Type B pancreatic cell (in vitro differentiated cells): ENCODE measurements at regions not wholly inside any gene's neighbourhood (a gene's known extent, or its start where the extent isn't known, plus 50 kb on each side); places are given as distances from the start of the nearest gene placed in this dataset.

Experiments used
- DNase-seq: peaks from one replicate; pipeline ENCODE4 v3.0.0; 2021; ENCODE audit warnings: mixed read lengths; ENCODE audit not compliant: unreplicated experiment; ENCODE audit errors: extremely low spot score
- H3K27ac Mint-ChIP-seq: 2 replicates; pipeline ENCODE4 v1.8.0; 2021; ENCODE audit warnings: mild to moderate bottlenecking, mixed read lengths
- H3K27me3 Mint-ChIP-seq: 2 replicates; pipeline ENCODE4 v1.8.0; 2021; ENCODE audit warnings: mixed read lengths
- H3K36me3 Mint-ChIP-seq: 2 replicates; pipeline ENCODE4 v1.8.0; 2021; ENCODE audit warnings: mixed read lengths
- H3K4me1 Mint-ChIP-seq: one replicate; pipeline ENCODE4 v1.8.0; 2021; ENCODE audit warnings: mixed read lengths; ENCODE audit not compliant: unreplicated experiment
- H3K4me3 Mint-ChIP-seq: 2 replicates; pipeline ENCODE4 v1.8.0; 2021; ENCODE audit warnings: mild to moderate bottlenecking, mixed read lengths
- H3K9me3 Mint-ChIP-seq: 2 replicates; pipeline ENCODE4 v1.8.0; 2021; ENCODE audit warnings: mixed read lengths
- TF ChIP-seq, protein P1 (sequence below): fragments of 200-600 bp; sonication (generic); conservative IDR thresholded peaks from 2 replicates; pipeline ENCODE4 v1.5.0; 2021; ENCODE audit warnings: antibody characterized with exemption, mild to moderate bottlenecking

DNA sequence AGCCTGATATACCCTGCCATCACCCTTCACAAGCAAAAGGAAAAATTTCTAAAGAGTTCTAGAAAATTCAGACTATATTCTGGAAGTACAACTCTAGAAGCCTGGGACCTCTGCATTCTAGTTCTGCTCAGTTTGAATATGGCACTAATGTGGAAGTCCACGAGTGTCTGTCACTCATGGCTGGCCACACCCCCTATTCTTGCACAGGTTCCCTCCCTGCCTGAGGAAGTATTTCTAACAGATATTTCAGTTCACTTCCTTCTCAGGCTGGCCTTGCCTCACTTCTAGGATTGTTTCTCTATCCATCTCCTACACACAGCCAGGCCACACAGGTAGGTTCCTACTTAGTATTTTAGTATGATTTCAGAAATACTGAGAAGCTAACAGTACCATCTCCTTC is 67.4 kb downstream of the PHLDA1 start:
- Mint-ChIP-seq H3K27me3 (no peaks in the 10 kb centered on the region), H3K9me3 (peaks cover 4% of the 10 kb centered on the region), H3K36me3 (no peaks in the 10 kb centered on the region), H3K4me1 (peaks cover 49% of the 10 kb centered on the region), H3K4me3 (no peak overlapping the region), H3K27ac (peak overlapping the region; percentile 86)
- DNase-seq: no peak
- TF ChIP-seq, protein P1, sequence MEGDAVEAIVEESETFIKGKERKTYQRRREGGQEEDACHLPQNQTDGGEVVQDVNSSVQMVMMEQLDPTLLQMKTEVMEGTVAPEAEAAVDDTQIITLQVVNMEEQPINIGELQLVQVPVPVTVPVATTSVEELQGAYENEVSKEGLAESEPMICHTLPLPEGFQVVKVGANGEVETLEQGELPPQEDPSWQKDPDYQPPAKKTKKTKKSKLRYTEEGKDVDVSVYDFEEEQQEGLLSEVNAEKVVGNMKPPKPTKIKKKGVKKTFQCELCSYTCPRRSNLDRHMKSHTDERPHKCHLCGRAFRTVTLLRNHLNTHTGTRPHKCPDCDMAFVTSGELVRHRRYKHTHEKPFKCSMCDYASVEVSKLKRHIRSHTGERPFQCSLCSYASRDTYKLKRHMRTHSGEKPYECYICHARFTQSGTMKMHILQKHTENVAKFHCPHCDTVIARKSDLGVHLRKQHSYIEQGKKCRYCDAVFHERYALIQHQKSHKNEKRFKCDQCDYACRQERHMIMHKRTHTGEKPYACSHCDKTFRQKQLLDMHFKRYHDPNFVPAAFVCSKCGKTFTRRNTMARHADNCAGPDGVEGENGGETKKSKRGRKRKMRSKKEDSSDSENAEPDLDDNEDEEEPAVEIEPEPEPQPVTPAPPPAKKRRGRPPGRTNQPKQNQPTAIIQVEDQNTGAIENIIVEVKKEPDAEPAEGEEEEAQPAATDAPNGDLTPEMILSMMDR: no peak

GRCh38 chr12:75961878-75962277 is 69.7 kb downstream of the PHLDA1 start:
- Mint-ChIP-seq H3K9me3 (peaks cover 4% of the 10 kb centered on the region), H3K36me3 (no peaks in the 10 kb centered on the region), H3K27ac (no peak overlapping the region), H3K4me3 (no peak overlapping the region), H3K4me1 (peaks cover 54% of the 10 kb centered on the region), H3K27me3 (no peaks in the 10 kb centered on the region)
- no peak for DNase-seq
- TF ChIP-seq, protein P1: no peak

DNA sequence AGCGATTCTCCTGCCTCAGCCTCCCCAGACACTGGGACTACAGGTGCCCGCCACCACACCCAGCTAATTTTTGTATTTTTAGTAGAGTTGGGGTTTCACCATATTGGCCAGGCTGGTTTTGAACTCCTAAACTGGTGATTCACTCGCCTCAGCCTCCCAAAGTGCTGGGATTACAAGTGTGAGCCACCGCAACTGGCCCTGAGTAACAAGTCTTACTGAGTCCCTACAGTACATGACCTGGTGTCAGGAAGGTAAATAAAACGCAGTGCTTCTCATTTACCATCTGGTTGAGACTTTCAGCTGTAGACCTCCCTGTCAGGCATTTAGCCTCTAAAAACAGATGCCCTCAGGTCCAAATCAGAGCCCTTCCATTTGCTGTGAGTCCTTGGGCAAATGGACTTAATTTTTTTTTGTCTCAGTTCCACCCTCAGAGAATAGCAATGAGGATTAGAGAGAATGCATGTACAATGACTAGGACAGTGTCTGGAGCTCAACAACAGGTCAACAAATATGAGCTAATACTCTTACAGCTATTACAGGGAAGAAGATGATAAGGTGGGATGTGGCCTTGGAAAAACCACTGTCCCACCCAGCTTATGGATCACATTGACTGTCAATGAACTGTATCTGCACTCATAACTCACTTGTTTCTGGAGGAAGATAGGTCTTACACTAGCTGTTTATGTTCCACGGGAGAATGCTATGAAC is 70.5 kb downstream of the PHLDA1 start:
- H3K4me3 Mint-ChIP-seq: no peak overlapping the region
- TF ChIP-seq, protein P1: no peak
- peak overlapping the region; percentile 15 for H3K27ac Mint-ChIP-seq
- H3K27me3 Mint-ChIP-seq: no peaks in the 10 kb centered on the region
- H3K4me1 Mint-ChIP-seq: peaks cover 53% of the 10 kb centered on the region
- H3K36me3 Mint-ChIP-seq: no peaks in the 10 kb centered on the region
- no peak for DNase-seq
- peaks cover 4% of the 10 kb centered on the region for H3K9me3 Mint-ChIP-seq

DNA sequence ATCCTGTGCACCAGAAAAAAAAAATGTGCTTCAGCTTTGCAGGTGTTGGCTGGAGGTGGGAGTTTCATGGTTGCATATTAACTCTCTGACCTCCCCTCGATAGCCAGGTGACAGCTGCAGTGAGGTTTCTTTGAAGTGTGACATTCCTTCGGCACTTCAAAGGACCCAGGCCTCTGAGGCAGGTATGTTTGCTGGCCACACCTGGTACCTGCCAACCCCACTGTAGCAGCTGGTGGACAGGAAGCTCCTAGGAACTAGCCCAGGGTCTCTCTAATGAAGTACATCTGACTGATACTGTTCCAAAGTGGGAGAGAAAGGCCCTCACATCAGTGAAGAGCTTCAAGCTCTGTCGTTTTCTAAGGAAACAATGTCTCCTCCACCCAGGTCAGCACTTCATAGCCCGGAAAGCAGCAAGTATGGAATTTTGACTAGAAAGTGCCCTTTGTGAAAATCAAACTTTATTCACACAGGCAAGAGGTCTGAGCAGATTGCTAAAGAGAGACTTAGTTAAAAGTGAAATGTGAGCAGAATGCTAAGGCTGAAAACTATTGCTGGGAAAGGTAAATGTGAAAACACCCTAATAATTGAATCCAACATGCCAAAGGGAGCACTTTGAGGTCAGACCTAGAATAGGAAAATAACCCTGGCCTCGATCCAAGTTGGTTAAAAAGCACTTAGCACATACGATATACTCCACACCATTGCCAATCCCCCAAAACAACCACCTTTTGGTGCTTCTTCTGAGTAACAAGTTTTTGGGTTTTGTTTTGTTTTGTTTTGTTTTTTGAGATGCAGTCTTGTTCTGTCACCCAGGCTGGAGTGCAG is 71.3 kb downstream of the PHLDA1 start:
- no peak for DNase-seq
- peaks cover 46% of the 10 kb centered on the region for H3K4me1 Mint-ChIP-seq
- H3K27ac Mint-ChIP-seq: peak overlapping the region; percentile 88
- peaks cover 4% of the 10 kb centered on the region for H3K9me3 Mint-ChIP-seq
- peak overlapping the region; percentile 49 for H3K4me3 Mint-ChIP-seq
- TF ChIP-seq, protein P1: no peak
- no peaks in the 10 kb centered on the region for H3K36me3 Mint-ChIP-seq
- H3K27me3 Mint-ChIP-seq: no peaks in the 10 kb centered on the region

- TF ChIP-seq, protein P1: no peak
- Mint-ChIP-seq H3K27ac (peak overlapping the region; percentile 88), H3K9me3 (peaks cover 4% of the 10 kb centered on the region), H3K27me3 (no peaks in the 10 kb centered on the region), H3K4me3 (peak overlapping the region; percentile 6), H3K36me3 (no peaks in the 10 kb centered on the region), H3K4me1 (peaks cover 45% of the 10 kb centered on the region)
- no peak for DNase-seq
Observed at GRCh38 chr12:75959506-75959905, 72.1 kb downstream of the PHLDA1 start.
